Suprapubic skin (tissue), 4 donors: ENCODE measurements at regions not wholly inside any gene's neighbourhood (a gene's known extent, or its start where the extent isn't known, plus 50 kb on each side); places are given as distances from the start of the nearest gene placed in this dataset.

ENCODE experiments used
- CTCF ChIP-seq, 2 donors: fragments of 200-600 bp in 1 of 2; fragments of 450-650 bp in 1 of 2; sonication (generic) in 1 of 2; IDR thresholded peaks; one replicate each; pipeline ENCODE4 v1.5.1; 2016 to 2019; ENCODE audit warnings: antibody characterized with exemption in 2 of 2, mild to moderate bottlenecking in 1 of 2, moderate library complexity in 1 of 2
- EP300 ChIP-seq: sonication (generic); formaldehyde crosslinking; IDR thresholded peaks from one replicate; pipeline ENCODE4 v1.6.1; 2017; ENCODE audit warnings: antibody characterized with exemption
- POLR2A ChIP-seq, 2 donors: fragments of 450-650 bp; IDR thresholded peaks; one replicate each; pipeline ENCODE4 v1.6.1; 2017; ENCODE audit warnings: antibody characterized with exemption in 2 of 2, mild to moderate bottlenecking in 2 of 2, moderate library complexity in 2 of 2
- POLR2AphosphoS5 ChIP-seq, 3 donors: sonication (generic); formaldehyde crosslinking; IDR thresholded peaks; one replicate each; pipeline ENCODE4 v1.6.1; 2017; ENCODE audit warnings: antibody characterized with exemption in 3 of 3

GRCh38 chr4:171588764-171589163 is 224.4 kb upstream of the GALNTL6 start:
- TF ChIP-seq CTCF (IDR thresholded peaks at IDR 0.05) (no peak), POLR2A (IDR thresholded peaks at IDR 0.05) (no peak), EP300 (no peak), POLR2AphosphoS5 (IDR thresholded peaks at IDR 0.05) (no peak)
